PC-3 (cell line): ENCODE measurements at regions not wholly inside any gene's neighbourhood (a gene's known extent, or its start where the extent isn't known, plus 50 kb on each side); places are given as distances from the start of the nearest gene placed in this dataset.

Experiments used
- ATAC-seq: fragments of 200-7000 bp; cut with Tn5 transposase; 2 replicates; pipeline ENCODE4 v1.9.1; 2020; ENCODE audit warnings: mild to moderate bottlenecking, moderate library complexity
- BruUV-seq: library from RNA; stranded (reverse); fragments of 400-500 nt; replicated peaks from 2 replicates; lab custom pipeline; 2021; lab: Mats Ljungman, UMichigan
- CTCF ChIA-PET: fragments of 300-600 bp; sonication (Branson Sonifier 250); formaldehyde crosslinking; loops from one replicate; lab custom pipeline; 2022; ENCODE audit warnings: antibody characterized with exemption; lab: Charles Lee
- POLR2A ChIA-PET: fragments of 300-600 bp; sonication (Branson Sonifier 250); formaldehyde crosslinking; loops from one replicate; lab custom pipeline; 2022; ENCODE audit warnings: antibody characterized with exemption; ENCODE audit not compliant: unreplicated experiment; lab: Charles Lee
- DNase-seq: peaks from one replicate; pipeline ENCODE4 v3.0.0-alpha.2; 2015
- H2AFZ ChIP-seq: fragments of 300-600 bp; sonication (generic); 2 replicates; pipeline ENCODE4 v1.6.0; 2016; ENCODE audit warnings: antibody characterized with exemption, low read length
- H3F3A ChIP-seq: fragments of 300-600 bp; sonication (generic); one replicate; pipeline ENCODE4 v1.6.0; 2017; ENCODE audit warnings: antibody characterized with exemption, low read length, control low read depth, mild to moderate bottlenecking; ENCODE audit not compliant: unreplicated experiment
- H3K27ac ChIP-seq: fragments of 300-600 bp; sonication (generic); 2 replicates; pipeline ENCODE4 v1.5.1; 2016; ENCODE audit warnings: mild to moderate bottlenecking, low read length
- H3K27me3 ChIP-seq: fragments of 300-600 bp; sonication (generic); 2 replicates; pipeline ENCODE4 v1.6.1; 2016; ENCODE audit warnings: low read length, mixed read lengths
- H3K36me3 ChIP-seq: fragments of 300-600 bp; sonication (generic); 2 replicates; pipeline ENCODE4 v1.6.1; 2016; ENCODE audit warnings: low read depth, mixed run types, low read length, mixed read lengths
- H3K4me1 ChIP-seq: fragments of 300-600 bp; sonication (generic); 2 replicates; pipeline ENCODE4 v1.5.1; 2016; ENCODE audit warnings: low read length; ENCODE audit not compliant: insufficient read depth
- H3K4me2 ChIP-seq: fragments of 300-600 bp; sonication (generic); 2 replicates; pipeline ENCODE4 v1.6.0; 2016; ENCODE audit warnings: low read length
- H3K4me3 ChIP-seq: fragments of 300-600 bp; sonication (generic); 2 replicates; pipeline ENCODE4 v1.5.1; 2016; ENCODE audit warnings: mild to moderate bottlenecking, low read length, mixed read lengths
- H3K79me2 ChIP-seq: fragments of 300-600 bp; sonication (generic); 2 replicates; pipeline ENCODE4 v1.6.1; 2017; ENCODE audit warnings: low read length, mixed read lengths
- H3K9ac ChIP-seq: fragments of 300-600 bp; sonication (generic); 2 replicates; pipeline ENCODE4 v1.6.0; 2016; ENCODE audit warnings: mild to moderate bottlenecking, low read length
- H3K9me2 ChIP-seq: fragments of 300-600 bp; sonication (generic); replicated peaks from 2 replicates; pipeline ENCODE4 v1.6.1; 2016; ENCODE audit warnings: mixed run types, low read length, mixed read lengths
- H3K9me3 ChIP-seq: fragments of 300-600 bp; sonication (generic); 2 replicates; pipeline ENCODE4 v1.6.1; 2016; ENCODE audit warnings: low read length, mixed read lengths
- H4K20me1 ChIP-seq: fragments of 300-600 bp; sonication (generic); 2 replicates; pipeline ENCODE4 v1.6.1; 2016; ENCODE audit warnings: low read length, mixed read lengths
- CTCF ChIP-seq: fragments of 300-600 bp; sonication (generic); conservative IDR thresholded peaks from 2 replicates; pipeline ENCODE4 v1.5.1; 2017; ENCODE audit warnings: antibody characterized with exemption, low read depth, mild to moderate bottlenecking, low read length
- EZH2 ChIP-seq: fragments of 300-600 bp; sonication (generic); IDR thresholded peaks from one replicate; pipeline ENCODE4 v1.6.1; 2017; ENCODE audit warnings: antibody characterized with exemption, mild to moderate bottlenecking, low read length; ENCODE audit not compliant: unreplicated experiment
- EZH2phosphoT487 ChIP-seq: fragments of 300-600 bp; sonication (generic); IDR thresholded peaks from 2 replicates; pipeline ENCODE4 v1.6.1; 2018; ENCODE audit warnings: mild to moderate bottlenecking, antibody characterized with exemption, low read length, borderline replicate concordance
- intact Hi-C: fragments of 100-400 bp; cut with micrococcal nuclease; formaldehyde crosslinking; loops from 2 replicates; pipeline ENCODE4 v1.9.0; 2023

DNA sequence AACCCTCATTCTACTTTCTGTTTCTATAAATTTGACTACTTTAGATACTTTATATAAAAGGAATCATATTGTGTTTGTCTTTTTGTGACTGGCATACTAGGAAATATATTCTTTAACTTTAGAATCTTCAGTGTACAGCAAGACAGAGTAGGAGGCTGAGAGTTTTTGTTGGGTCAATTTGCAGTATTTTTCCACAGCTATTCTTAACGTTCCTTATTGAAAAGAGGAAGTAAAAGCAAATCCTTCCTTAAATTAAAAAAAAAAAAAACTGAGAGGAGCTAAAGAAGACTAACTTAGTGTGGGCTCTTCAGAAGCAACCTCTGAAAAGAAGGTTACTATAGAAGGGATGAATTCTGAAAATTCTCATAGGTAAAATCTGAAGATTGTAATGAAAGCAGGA lies 1194.6 kb downstream of the ADGRL3 start:
- ChIA-PET POLR2A (no interaction called here), CTCF (no interaction called here)
- Histone ChIP-seq H3K79me2 (no peaks in the 10 kb centered on the region), H3K9me2 (no peaks in the 10 kb centered on the region), H3K9me3 (no peaks in the 10 kb centered on the region), H3F3A (no peaks in the 10 kb centered on the region), H3K36me3 (no peaks in the 10 kb centered on the region), H3K4me3 (no peak overlapping the region), H4K20me1 (no peaks in the 10 kb centered on the region), H3K4me2 (no peak overlapping the region), H3K27ac (no peak overlapping the region), H3K4me1 (no peaks in the 10 kb centered on the region), H3K27me3 (no peaks in the 10 kb centered on the region), H3K9ac (no peak overlapping the region), H2AFZ (peak overlapping the region; percentile 18; the same call in 1 of the 2 replicates)
- intact Hi-C loops: no loop called here
- no peak for ATAC-seq
- DNase-seq: no peak
- TF ChIP-seq EZH2phosphoT487 (no peak), CTCF (no peak), EZH2 (no peak)
- BruUV-seq: no TSS peak

DNA sequence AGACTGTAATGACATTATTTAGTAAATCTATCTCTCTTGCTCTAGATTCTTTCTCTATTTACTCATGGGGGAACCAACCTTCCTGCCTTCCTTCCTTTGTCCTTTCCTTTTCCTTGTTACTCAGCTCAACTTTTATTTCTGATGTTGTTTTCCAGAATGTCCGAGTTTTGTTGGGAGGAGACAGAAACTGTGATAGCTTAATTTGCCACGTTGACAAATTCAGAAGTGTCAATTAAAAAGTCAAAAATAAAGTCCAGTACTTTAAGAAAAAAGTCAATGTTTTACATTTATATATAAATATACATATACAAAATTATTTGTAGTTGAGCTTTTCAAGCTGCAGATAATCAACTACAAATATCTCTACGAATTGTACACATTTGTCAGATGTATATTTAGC lies 1187.7 kb downstream of the ADGRL3 start:
- Histone ChIP-seq H3K4me1 (no peaks in the 10 kb centered on the region), H3K9me2 (no peaks in the 10 kb centered on the region), H3F3A (no peaks in the 10 kb centered on the region), H2AFZ (no peak overlapping the region), H3K4me2 (no peak overlapping the region), H3K36me3 (no peaks in the 10 kb centered on the region), H4K20me1 (no peaks in the 10 kb centered on the region), H3K27ac (no peak overlapping the region), H3K9me3 (no peaks in the 10 kb centered on the region), H3K27me3 (no peaks in the 10 kb centered on the region), H3K79me2 (no peaks in the 10 kb centered on the region), H3K4me3 (no peak overlapping the region), H3K9ac (no peak overlapping the region)
- no peak for TF ChIP-seq EZH2phosphoT487
- DNase-seq (no peak), ATAC-seq (no peak)
- CTCF ChIA-PET: no interaction called here
- intact Hi-C loops: no loop called here
- no TSS peak for BruUV-seq
- POLR2A ChIA-PET: no interaction called here

GRCh38 chr4:62377700-62378099 lies 1177.6 kb downstream of the ADGRL3 start:
- no peaks in the 10 kb centered on the region; the same call in 1 of the 2 replicates for H3K9me2 ChIP-seq
- no peak overlapping the region for H2AFZ ChIP-seq
- intact Hi-C loops: no loop called here
- no peaks in the 10 kb centered on the region for H3F3A ChIP-seq
- 0 out of 2 replicates have a peak overlapping the region, but pooled peaks have one; percentile 3 for H3K4me2 ChIP-seq
- BruUV-seq: no TSS peak
- DNase-seq: no peak
- POLR2A ChIA-PET: no interaction called here
- no peak overlapping the region for H3K9ac ChIP-seq
- TF ChIP-seq CTCF (no peak), EZH2 (no peak), EZH2phosphoT487 (no peak)
- H3K27ac ChIP-seq: no peak overlapping the region
- no peaks in the 10 kb centered on the region for H3K9me3 ChIP-seq
- no peaks in the 10 kb centered on the region for H3K79me2 ChIP-seq
- no peaks in the 10 kb centered on the region for H3K27me3 ChIP-seq
- no peak for ATAC-seq
- H3K4me3 ChIP-seq: no peak overlapping the region
- H4K20me1 ChIP-seq: no peaks in the 10 kb centered on the region
- CTCF ChIA-PET: no interaction called here
- peaks cover 12% of the 10 kb centered on the region for H3K4me1 ChIP-seq
- H3K36me3 ChIP-seq: no peaks in the 10 kb centered on the region
